HG03521 (cell line): ENCODE measurements at regions not wholly inside any gene's neighbourhood (a gene's known extent, or its start where the extent isn't known, plus 50 kb on each side); places are given as distances from the start of the nearest gene placed in this dataset.

Experiments
- ATAC-seq: cut with Tn5 transposase; IDR thresholded peaks from one replicate; pipeline ENCODE4 v1.9.1; 2021; ENCODE audit warnings: mild to moderate bottlenecking, moderate library complexity; ENCODE audit not compliant: unreplicated experiment

DNA sequence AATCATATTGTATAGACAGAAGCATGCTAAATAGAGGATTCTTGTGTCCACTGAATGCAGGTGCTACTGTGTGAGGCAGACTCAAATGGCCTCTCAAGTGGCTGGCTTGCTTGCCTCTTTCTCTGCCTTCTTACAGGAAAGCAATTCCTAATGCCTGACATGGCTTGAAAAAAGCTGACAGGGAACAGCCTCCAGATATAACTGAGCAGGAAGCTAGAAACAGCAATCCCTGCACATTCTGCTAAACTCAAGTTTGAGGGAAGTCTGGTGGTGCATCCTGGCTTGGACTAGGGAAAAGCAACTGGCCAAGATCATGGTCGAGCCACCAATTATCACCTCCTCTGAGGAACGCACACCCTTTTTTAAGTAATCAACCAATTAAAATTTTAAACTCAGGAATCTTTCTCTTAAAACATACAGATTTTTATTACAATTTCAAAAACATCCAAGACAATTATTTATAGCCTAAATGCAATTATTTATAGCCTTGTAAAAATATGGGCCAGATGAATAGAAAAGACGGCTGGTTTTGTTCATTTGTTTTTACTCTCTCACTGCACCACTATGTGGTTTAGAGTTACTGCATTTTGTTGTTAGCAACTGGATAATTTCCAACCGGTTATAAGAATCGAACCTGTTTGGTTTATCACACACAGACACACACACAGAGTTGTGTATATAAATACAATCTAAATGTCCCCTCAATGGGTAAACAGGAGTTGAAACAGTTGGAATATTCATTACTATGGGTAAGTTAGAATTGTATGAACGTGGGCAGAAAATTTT, 290.9 kb upstream of the ANKRD55 start:
- ATAC-seq: no peak

DNA sequence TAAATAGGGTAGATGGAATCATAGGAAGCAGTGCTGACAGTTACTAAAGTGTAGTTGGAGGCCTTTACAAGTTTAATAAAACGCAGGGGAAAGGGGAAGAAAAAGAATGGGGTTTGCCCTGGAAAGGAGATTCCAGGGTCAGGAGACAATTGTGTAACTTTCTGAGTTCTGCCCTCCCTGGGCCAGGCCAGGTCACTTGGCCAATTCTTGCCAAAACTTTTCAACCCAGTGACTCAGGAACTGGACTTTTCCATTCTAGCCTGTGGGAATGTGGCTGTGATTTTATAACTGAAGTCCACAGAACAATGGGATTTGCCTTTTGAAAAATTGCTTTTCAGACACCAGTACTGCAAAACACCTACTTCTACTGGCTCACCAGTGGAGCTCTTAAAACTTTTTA, 289.8 kb upstream of the ANKRD55 start:
- ATAC-seq: no peak

DNA sequence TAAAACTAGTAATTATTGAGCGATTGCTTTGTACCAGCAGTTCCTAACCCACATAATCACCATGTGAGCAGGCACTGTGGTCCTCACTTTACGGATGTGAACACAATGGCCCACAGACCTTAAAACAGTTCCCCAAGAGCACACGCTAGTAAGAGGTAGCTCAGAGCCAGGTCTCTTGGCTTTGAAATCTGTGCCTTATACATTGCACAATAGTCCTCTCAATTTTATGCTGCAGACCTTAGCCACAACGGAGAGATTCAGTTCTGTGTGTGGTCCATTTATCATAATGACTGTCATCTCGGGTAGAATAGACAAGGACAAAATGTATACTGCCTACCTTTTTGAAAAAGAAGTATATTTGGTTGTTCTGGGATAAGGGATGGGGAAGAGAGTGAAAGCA, 289.0 kb upstream of the ANKRD55 start:
- no peak for ATAC-seq

- no peak for ATAC-seq
Observed at GRCh38 chr5:56520986-56521730, 288.0 kb upstream of the ANKRD55 start.

DNA sequence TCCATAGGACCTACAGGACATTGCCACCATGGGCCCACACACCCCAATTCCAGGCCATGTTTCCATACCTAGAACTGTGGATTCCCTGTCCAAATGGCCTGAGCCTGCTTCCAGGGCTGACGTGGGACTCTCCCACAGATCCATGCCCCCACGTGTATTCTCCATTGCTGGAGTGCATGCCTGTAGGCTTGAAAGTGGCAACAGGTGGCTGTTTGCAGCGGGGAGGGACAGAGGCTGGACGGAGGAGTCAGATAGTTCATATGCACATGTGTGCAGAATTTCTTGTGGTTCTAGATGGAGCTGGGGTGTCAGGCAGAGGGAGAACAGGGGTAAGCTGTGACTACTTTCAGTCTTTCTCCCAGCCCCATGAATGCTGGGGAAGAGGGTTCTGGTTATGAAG, 285.7 kb upstream of the ANKRD55 start:
- ATAC-seq: no peak

DNA sequence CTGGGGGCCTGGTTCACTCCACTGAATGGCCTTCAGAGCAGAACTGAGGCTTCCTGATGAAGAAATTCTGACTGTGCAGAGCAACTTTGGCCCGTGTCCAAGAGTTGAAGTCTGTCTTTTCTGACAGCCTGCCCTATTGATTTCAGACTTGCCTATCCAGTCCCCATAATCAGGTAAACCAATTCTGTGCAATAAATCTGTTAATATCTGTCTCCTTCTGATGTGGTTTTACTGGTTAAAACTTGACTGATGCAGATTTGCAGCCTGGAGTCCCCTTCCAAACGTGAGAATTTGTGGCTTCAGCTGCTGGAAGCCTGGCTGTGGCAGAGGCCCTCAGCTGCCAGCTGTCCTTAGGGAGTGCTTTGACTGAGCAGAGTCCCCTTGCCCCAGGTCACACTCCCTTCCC, 283.9 kb upstream of the ANKRD55 start:
- ATAC-seq: no peak

GRCh38 chr5:56516441-56516840, 283.3 kb upstream of the ANKRD55 start:
- ATAC-seq: no peak

GRCh38 chr5:56516035-56516434, 282.9 kb upstream of the ANKRD55 start:
- no peak for ATAC-seq

DNA sequence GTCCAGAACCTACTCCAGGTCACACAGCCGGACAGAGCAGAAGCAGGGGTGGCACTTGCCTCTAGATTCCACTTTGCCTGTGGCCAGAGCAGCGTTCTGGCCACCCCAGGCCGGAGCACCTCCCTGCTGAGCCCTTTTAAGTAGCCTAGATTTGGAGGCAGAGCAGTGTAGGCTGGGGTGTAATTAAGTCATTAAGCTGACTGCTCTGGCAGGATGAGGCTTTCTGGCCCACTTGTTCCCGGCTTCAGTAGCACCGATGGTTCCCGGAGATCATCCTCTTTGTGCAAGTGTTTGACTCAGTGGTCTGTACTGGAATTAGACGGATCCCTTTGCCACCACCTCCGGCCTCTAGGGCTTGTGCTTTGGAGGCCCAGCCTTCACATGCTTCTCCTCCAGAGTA, 281.9 kb upstream of the ANKRD55 start:
- no peak for ATAC-seq

- no peak for ATAC-seq
Observed at GRCh38 chr5:56514245-56514644, 281.1 kb upstream of the ANKRD55 start.

GRCh38 chr5:56513141-56513540, 280.0 kb upstream of the ANKRD55 start:
- ATAC-seq: no peak

DNA sequence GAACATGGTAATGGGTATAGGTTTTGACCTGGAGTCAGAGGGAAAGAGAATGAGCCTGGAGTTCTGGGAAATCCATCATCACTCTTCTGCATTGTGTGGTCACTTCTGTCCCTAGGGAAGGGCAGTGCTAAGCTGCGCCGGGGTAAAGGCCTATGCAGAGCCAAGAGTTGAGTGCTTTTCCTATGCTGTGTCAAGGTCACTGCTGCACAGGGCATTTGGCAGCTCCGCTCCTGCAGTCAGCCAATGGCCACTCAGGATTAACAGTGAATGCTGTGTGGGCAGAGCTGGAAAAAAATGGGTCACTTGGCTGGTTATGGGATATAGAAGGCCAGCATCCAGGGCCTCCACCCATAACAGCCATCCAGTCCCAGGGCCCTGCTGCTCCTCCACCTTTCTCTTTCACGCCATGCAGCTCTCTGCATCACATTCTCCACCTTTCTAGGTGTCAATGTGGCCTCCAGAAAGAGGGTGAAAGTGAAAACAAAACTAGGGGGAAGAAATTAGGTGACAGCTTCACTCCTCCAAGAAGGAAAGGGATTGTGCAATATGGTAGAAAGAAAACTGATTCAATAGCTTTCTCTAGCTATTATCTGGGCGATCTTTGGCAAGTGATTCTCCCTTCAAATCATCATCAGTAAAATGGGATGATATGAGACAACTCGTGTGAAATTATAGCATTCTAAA, 279.3 kb upstream of the ANKRD55 start:
- no peak for ATAC-seq

DNA sequence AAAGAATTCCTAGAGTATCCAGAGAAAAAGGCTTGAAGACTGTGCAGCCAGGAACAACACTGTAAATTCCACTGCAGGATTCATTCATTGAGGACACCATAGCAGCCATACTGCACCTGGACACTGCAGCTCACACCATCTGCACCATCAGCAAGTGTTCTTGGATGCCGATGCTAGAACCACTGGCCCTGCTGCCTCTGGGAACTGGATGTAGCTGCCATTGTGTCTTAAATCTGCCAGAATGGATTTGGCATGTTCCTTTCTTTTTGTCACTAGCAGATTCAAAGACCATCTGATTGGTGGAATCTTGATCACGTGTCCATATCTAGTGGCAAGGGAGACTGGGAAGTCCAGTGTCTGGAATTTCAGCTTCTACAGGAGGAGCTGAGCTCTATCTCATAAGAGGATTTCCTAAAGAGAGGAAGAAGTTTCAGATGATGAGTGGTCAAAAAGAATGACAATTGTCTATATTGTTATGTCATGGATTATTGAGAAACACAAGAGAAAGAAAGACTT, 278.3 kb upstream of the ANKRD55 start:
- no peak for ATAC-seq

- ATAC-seq: no peak
Observed at GRCh38 chr5:56508249-56508648, 275.1 kb upstream of the ANKRD55 start.

DNA sequence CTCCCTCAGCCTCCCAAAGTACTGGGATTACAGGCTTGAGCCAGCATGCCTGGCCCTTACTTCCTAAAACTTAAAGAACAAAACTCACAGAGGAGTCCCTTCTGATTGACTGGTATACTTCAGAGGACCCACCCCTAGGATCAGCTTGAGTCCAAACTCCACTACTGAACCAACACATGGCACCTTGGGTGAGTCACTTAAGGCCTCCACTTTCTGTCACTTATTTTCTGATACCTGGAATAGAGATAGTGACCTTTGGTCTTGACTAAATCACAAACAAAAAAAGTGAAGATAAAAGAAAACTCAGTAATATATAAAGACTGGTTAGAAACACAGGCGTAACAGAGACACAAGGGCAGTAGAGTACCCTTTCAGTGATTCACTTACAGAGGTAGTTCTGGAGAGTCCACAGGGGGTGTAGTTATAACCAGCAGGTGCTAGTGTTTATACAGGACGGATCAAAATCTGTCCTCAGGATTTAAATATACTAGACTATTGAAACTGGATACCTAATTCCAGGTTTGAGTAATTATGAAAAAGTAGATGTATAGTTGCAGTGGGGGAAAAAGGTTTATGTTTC, 274.3 kb upstream of the ANKRD55 start:
- no peak for ATAC-seq

- ATAC-seq: no peak
Observed at GRCh38 chr5:56506211-56506965, 273.3 kb upstream of the ANKRD55 start.

- ATAC-seq: no peak
Observed at GRCh38 chr5:56503929-56504328, 270.8 kb upstream of the ANKRD55 start.

DNA sequence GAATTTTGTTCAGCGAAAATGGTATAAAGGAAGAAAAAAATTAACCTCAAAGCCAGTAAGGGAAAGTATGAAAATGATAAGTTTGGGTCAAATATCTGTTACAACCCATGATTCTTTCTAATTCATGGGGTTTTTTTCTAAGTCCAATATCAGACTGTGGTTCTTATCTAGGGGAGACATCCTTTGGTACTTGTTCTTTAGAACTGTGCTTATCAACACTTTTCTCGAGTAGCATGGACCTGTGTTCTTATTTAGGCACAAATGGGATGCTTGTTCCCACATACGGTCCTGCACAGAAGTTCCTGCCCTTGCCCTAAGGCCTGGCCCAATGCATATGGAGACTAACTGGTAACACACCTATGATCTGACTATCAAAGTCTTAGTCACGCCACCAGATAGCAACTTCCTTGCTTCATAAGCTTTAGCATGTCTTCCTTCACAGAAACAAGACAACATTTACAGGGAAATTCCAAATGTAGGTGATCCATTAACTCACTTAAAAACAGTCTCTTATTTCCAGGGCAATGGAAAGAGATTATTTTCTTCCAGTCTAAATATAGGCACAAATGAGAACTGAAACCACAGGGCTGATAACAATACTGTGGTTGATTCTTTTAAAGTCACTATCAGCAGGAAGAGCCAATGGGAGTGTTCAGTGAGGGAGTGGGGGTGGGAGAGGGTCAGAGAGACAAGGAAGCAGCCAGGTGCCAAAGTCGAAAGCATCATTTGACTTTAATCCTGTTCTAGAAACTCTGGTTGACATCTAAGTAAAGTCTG, 268.8 kb upstream of the ANKRD55 start:
- no peak for ATAC-seq

- no peak for ATAC-seq
Observed at GRCh38 chr5:56499901-56500300, 266.8 kb upstream of the ANKRD55 start.

DNA sequence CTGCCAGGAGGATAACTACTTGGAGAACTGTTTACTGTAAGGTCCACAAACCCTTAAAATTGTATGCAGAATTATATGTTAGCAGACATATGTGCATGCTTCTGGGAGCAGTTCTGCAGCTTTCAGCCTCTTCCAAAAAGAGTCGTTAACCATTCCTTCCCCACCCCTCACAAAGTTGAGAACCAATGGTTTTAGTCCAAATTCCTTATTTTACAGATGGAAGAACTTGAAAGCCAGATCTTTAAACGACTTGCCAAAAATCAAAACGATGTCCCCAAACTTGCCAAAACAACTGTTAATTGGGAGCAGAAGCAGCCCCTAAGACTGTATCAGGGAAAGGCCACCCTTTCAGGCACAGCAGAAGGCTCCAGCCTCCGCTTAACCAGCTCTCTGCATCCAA, 266.4 kb upstream of the ANKRD55 start:
- ATAC-seq: no peak
